HG03135 (cell line): ENCODE measurements at regions not wholly inside any gene's neighbourhood (a gene's known extent, or its start where the extent isn't known, plus 50 kb on each side); places are given as distances from the start of the nearest gene placed in this dataset.
"Not testable (repeated sequence)": the region's sequence is repeated elsewhere in the genome, so short reads cannot be mapped to it uniquely, and the experiment has no call there.

Experiments
- ATAC-seq: cut with Tn5 transposase; IDR thresholded peaks from one replicate; pipeline ENCODE4 v1.9.1; 2021; ENCODE audit warnings: mild to moderate bottlenecking, moderate library complexity; ENCODE audit not compliant: unreplicated experiment

- no peak for ATAC-seq
These were observed 69.7 kb downstream of the RPS6KA4 start for GRCh38 chr11:64428693-64429092.

- ATAC-seq = no peak
These were observed 71.0 kb downstream of the RPS6KA4 start for GRCh38 chr11:64429970-64430369.

- ATAC-seq = no peak
These were observed 71.7 kb downstream of the RPS6KA4 start for GRCh38 chr11:64430645-64431044.

DNA sequence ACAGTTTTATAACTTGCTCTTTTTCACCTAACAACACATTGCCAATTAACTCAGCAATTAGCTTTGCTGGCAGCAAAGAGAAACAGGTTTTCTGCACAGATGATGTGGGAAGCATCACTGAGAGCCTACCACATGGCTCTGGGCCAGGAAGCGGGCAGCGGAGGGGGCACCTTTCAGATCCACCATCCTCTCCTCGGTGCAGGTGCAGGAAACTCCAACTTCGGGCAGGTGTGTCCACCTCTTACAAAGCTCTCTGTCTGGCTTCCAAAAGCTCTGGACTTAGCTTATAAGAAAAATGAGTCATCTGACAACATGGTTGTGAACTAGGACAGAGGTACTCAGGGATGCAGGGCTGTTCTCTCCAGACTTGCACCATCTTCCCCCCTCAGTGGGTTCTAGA is 77.0 kb downstream of the RPS6KA4 start:
- ATAC-seq = no peak

DNA sequence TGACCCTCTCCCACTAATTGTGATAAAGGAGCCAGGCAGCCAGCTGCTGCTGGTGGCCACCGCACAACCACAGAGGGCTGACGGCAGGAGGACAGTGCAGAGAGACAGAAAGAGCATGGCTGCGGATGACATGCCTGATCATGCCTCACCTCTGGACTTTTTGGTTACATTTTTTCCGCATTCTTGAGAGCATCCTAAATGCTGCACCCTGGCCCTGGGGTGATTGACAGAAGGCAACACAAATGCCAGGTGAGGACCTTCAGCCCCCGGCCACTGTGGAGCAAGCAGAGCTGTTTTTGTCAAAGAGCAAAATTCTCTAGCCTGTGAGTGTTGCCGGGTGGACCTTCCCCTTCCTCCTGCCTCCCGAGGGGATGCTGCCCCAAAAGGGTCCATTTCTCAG is 78.5 kb downstream of the RPS6KA4 start:
- no peak for ATAC-seq

GRCh38 chr11:64438986-64439771 is 80.2 kb downstream of the RPS6KA4 start:
- no peak for ATAC-seq

DNA sequence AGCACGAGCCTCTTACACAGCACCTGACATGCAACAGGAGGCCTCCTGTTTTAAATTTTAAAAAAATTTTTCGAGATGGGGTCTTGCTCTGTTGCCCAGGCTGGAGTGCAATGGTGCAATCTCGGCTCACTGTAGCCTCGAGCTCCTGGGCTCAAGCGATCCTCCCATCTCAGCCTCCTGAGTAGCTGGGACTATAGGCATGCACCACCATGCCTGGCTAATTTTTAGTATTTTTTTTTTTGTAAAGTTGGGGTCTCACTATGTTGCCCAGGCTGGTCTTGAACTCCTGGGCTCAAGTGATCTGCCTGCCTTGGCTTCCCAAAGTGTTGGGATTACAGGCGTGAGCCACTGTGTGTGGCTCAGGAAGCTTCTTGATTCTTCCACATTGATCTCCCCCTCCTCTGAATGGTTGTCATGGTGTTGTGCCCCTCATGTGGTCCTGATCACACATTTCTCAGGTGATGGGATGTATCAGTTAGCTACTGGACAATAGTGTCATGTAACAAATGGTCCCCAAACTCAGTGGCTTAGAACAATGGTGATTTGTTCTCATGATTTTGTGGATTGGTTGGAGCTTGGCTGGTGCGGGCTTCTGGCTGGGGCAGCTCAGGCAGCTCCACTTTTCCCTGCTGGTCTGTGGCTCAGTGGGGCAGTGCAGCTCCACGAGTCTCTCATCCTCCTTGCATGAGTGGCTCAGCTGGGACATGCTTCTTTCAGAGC is 81.0 kb downstream of the RPS6KA4 start:
- not testable (repeated sequence) for ATAC-seq

GRCh38 chr11:64441127-64441526 is 82.2 kb downstream of the RPS6KA4 start:
- no peak for ATAC-seq

DNA sequence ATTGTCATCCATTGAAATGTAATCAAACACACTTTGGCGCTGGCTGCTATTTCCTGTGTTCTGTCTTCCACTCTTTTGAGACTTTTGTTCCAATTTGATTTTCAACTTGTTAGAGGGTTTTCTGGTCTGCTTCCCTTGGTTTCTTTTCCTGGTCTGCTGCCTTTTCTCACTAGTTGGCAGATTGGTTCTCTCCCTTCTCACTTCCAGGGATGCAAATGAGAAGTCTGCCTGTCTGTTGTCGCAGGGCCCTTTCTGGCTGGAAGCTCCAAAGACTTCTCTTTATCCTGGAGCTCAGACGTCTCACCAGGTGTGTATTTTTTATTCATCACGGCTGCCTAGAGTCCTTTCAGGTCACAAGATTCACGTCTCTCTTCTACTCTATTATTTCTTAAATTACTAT is 84.0 kb downstream of the RPS6KA4 start:
- no peak for ATAC-seq

- no peak for ATAC-seq
These were observed 86.0 kb downstream of the RPS6KA4 start for GRCh38 chr11:64444838-64445441.

DNA sequence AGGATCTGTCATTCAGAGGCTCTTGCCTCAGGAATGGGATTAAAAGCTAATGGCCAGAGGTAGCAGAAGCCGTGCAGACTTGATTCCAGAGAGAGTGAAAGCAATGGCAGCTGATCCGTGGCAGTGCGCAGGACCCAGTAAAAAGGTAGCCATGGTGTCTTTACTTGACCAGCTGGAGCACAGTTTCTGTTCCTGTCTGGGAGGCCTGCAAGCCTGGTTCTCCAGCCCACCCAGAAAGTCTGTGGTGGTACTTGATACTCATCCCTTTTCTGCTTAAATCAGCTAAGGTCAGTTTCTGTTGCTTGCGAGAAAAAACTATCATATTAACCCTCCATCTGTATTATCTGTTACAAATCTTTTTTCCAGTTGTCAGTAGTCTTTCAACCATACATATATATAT is 86.7 kb downstream of the RPS6KA4 start:
- ATAC-seq = no peak

DNA sequence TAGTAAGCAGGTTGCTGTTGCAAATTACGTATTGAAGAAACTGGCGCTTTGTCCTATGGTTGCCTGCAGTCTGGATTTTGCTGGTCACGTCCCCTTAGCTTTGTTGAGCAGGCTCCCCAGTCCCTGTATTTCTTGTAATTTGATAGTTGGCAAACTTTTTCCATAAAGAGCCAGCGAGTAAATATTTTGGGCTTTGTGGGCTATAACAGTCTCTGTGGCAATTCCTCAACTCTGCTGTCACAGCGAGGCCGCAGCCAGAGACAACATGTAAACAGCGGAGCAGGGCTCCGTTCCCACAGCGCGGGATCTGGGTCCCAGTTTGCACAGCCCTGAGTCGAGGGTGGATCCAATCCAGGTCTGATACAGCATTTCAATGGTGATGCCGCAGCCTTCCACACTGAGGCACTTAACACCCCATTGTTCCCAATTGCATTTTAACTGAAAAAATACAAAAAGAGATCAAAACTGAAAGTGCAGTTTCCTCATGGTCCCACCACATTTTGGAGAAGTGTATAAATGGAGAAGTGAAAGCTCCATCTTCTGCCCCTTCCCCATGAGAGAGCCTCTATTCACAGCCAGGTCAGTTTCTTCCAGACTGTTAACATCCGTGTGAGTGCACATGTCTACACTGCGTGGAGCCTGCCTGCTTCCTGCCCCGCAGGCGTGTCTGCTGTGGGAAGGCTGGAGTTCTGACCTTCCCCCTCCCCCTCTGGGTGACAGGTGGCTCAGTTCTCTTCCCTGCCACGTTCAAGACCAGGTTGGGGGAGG is 89.1 kb downstream of the RPS6KA4 start:
- peak; percentile 54 for ATAC-seq

GRCh38 chr11:64448599-64449380 is 89.8 kb downstream of the RPS6KA4 start:
- peak; percentile 63 for ATAC-seq

GRCh38 chr11:64449381-64450167 is 90.6 kb downstream of the RPS6KA4 start:
- no peak for ATAC-seq

- no peak for ATAC-seq
These were observed 91.2 kb downstream of the RPS6KA4 start for GRCh38 chr11:64450168-64450560.

GRCh38 chr11:64451856-64452255 is 92.9 kb downstream of the RPS6KA4 start:
- no peak for ATAC-seq

DNA sequence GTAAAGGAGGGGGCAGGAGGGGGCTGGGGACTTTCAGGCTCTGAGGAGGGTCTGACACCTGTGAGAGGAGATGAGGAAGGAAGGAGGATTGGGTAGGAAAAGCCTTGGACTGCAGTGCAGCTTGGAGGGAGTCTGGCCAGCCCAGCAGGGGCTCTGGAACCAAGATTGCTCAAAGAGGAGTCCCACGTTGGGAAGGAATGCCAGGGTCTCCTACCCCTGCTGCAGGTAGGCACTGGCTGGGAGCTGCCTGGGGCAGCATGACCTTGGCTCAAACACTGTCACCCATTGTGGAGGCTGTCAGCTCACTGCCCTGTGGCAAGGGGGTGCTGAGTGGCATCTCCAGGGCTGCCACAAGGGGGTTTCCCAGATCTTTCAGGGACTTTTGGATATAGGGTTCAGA is 94.5 kb downstream of the RPS6KA4 start:
- no peak for ATAC-seq

DNA sequence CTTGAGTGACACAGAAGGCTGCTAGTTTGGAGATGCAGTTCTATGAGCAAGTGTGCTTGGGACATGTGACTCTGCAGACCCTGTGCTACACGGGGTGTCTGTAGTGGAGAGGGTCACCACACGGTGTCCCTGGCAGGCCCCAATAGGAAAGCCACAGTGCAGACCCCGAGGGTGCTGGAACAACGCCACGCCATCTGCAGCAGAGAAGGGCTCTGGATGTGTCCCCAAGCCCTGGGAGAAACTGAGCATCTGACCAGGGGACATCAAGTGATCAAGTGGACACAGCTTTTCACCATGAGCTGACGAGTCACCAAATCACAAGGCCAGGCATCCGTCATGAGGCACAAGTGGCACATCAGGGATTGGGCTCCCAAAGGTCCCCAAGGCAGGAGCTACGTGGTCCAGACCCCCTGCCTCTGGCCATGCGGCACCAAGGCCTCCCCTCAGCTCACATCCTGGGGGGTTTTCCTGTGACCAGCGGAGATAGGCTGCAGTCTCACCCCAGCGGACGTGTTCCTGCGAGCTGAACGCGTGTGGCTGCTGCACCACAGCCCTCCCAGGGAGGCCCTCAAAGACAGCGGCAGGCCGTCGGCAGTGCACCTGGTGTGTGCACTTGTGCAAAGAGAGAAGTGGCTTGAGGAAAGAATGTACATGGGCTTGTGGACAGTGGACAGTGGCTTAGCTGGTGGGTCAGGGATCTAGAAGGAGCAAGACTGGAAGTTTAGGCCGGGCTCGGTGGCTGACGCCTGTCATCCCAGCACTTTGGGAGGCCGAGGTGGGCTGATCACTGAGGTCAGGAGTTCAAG is 96.7 kb downstream of the RPS6KA4 start:
- ATAC-seq = no peak
